EH (cell line): ENCODE measurements at regions not wholly inside any gene's neighbourhood (a gene's known extent, or its start where the extent isn't known, plus 50 kb on each side); places are given as distances from the start of the nearest gene placed in this dataset.

Experiments
- DNase-seq: peaks from one replicate; pipeline ENCODE4 v3.0.0-alpha.2; 2015; ENCODE audit warnings: low read depth

DNA sequence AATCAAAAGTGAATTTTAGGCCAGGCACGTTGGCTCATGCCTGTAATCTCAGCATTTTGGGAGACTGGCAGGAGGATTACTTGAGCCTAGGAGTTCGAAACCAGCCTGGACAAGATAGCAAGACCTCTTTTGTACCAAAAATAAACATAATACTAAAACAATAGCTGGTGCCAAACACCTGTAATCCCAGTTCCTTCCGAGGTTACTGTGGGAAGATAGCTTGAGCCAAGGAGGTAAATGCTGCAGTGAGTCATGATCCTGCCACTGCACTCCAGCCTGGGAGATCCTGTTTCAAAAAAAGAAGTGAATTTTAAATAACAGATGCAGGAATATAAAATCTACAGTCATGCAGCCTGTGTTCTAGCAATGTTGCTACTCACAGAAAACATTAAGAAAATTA, 488.3 kb downstream of the PPARGC1A start:
- no peak for DNase-seq

DNA sequence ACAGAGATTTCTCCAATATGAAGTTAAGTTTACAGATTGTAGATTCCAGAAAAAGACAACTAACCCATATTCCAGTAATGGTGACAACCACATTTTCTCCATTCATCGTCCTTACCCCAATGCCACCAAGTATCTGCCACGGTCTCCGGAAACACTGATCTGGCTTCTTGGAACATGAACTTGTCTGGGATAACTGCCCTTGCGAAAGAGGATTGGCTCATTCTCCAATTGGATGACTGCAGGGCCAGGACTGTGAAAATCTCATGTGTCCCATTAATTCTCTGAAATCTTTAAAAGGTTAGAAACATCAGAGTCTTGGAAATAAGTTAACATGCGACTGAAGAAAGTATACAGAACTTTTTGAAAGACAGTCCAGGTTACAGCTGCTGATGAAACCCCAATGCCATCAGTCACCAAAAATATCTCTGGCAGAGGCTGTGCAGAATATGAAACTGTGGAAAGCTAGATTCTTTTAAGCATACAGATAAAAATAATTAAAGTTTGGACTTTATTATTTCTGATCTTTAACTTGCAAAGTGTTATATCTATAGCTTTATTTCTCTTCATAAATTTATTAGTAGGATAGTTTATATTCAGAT, 496.9 kb downstream of the PPARGC1A start:
- DNase-seq, result no peak

DNA sequence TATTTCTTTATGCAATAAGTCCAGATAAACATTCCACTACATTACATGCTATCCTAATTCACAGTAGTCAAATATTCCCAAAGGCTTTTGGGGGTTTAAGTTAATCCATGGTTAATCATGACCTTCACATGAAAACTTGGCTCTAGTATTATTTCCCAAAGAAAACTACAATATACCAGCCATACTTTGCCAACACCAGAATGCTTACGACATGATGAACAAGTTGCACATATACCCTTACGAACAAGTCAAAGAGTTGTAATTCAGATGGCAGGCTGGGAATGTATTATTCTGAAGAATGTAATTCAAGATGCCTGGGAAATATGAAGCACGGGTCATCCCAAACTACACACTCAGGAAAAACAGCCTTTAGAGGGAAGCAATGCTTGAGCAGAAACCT, 499.6 kb downstream of the PPARGC1A start:
- DNase-seq, result no peak

DNA sequence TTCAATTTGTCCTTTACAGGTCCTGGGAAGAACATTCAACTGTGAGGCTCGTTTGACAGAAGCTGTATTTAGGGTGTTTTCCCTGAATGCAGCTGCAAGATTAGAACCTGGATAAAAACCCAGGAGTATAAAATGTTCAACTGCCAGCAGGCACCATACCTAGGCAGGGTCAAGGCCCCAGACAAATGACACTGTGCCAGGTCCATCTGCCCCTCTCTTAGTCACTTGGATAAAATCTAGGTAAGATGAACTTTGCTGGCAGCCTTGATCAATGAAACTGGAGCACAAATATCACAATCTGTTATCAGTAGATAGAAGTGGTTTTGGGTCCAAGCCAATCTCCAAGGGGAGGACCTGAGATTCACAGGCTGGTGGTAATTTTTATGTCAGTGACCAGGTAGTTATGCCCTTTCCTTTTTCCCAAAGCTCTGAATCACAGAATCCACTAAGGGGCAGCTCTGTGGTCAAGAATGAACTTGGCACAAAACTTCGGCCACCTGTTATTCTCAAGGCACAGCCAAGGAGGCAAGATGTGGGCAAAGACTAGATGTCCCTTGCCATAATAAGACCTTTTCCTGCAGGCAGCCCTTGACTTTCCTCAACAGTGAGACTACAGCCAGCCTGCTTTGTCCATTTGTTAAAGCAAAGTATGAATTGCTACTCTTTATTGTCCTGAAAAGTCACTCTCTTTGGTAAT, 501.0 kb downstream of the PPARGC1A start:
- no peak for DNase-seq

DNA sequence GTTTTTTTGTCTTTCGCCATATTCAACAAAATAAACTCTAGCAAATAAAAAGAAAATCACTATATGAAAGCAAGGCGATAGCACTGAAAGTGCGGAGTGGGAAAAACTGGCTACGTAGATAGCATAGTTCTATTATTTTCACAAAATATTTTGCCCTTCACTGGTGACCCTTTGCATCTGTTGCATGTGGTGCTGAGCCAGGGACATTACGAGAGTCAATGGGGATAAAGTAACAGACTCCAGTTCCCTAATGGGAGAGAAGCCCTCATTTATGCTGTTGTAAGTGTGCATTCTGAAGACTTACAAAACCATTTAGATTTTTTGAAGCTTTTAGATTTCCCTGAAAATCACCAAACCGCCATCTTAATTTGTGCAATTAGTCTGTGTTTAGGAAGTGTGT, 501.6 kb downstream of the PPARGC1A start:
- no peak for DNase-seq

DNA sequence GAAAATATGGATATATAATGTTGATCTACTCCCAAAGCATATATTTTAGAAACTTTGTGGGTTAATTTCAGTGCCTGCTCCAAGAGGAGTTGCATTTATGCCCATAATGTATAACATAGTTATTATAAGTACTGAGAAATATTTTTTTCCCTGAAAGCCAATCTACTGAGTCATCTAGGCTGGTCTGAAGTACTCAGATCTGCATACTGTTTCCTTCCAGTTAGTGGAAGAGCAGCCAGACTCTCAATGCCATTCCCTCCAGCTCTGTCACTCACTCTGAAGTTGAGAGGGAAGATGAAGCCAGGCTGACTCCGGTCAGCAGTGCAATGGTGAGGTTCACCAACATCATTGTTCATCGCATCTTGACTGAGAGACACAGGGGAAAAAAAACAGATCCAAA, 505.1 kb downstream of the PPARGC1A start:
- no peak for DNase-seq

DNA sequence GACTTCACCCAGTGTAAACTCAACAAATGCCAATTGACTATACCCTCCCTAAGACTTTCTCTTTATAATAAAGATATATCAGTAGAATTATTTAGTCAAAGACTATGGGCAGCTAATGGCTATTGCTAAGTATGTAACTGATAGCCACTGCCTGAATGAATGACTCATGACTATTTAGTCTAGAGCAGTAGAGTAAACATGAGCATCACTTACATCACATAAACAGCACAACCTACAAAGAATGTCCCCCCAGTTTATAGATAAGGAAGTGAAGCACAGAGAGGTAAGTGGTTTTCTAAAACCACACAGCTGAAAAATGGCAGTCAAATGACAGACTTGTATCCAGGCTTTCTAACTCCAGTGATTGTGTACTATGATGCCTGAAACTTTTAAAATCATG, 507.0 kb downstream of the PPARGC1A start:
- DNase-seq, result no peak

DNA sequence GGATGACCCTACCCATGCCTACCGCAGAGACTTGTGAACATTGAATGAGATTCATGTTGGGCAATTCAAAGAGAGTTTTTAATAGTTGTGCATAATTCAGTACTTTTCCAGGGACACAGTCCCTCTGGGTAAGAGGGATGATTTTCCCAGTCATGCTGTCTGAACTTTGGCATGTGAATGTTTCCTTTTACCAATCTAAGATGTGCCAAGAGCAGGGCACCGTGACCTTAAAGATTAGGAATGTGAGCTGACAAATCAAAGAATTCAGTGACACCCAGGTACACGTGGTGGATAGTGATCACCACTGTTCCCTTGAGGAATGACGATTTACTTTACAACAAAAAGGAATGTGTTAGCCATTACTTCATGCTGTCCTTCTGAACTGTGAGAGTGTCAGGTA, 515.6 kb downstream of the PPARGC1A start:
- no peak for DNase-seq

DNA sequence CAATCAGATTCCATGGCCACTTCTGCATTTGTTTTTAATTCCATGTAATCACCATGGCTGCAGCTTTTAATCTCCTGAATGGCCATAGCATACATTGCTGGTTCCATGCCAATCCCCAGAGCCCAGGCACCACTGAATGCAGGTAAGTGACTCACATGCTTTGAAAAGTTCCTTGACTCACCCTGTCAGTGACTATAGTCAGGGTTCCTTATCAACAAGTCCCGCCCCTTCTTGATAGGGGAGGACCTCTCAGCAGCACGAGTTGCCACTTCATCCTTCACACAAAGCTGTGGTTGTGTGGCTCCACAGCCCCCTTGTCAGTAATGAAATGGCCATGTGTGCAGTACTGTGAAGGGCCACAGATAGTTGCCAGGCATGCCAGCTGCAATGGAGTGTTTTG, 516.6 kb downstream of the PPARGC1A start:
- no peak for DNase-seq

DNA sequence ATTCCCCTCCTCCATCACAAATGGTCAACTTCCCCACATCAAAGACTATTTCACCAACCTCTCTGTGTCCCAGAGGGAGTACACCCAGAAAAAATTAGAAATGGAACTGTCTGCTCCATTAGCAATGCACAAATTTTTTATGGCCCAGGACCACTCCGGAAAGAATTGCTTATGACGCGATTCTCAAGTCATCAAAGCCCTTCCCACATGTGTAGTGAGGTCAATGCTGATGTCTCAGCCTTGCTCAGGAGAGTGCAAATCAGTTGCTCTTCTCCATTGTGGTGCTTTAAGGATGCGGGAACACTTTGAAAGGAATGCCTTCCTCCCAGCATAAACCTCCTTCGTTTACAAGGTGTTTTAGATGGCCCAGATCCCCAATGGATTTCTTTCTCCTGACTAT, 518.3 kb downstream of the PPARGC1A start:
- no peak for DNase-seq

DNA sequence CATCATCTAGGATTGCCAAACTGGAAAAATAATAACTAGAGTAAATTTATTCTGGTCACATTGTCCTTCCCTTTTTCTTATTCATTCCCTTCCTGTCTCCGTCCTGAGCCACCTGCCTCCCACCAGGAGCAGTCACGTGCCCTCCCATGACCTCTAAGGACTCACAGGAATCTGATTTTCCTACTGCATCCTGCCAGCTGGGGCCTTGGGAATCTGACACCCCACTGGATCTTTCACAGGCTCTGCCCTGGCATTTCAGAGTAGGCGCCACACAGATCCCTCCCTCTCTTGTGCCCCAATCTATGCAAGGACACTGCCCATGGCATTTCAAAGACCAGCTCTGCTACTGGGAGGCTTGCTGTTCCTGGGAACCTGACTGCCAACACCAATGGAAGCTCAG, 520.5 kb downstream of the PPARGC1A start:
- DNase-seq, result no peak

DNA sequence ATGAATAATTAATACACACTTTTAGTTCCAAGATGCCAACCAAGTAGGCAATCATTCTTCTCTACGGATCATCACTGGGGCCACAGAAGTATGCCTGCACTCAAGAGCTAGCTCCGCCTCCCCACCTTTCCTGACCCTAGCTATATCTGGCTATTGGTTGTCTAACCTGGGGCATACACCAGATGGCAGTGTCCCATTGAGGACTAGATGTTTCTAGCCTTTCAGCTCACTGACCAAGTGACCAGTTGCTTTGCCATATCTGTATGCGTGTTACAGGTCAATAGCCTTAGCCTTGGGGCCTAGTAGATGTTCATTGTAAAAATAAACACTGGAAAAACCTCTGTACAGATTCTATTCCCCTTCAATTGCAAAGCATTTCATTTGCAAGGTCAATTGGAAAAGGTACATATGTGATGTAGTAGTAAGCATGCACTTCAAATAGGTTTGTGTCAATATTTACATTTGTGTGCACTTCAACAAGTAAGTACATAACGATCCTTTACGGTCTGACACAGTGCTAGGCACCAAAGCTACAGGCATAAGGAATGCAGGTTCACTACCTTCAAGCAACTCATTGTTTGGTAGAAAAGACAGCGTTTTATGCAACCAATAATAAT, 521.7 kb downstream of the PPARGC1A start:
- DNase-seq, result no peak

DNA sequence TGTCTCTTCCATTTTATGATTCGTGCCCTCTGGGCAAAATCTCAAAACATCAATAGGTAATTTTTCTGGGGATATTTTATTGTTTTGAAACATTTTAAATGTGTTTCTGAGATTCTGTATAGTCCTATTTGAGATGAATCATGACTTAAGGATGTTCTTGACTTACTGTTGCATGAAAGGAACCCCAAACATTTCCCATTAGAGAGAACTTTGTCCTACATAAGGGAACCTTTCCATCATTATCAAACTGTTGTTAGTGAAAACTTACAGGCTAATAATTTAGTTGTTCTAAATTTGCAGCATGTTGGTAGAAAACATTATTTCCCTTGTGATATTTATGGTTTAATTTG, 523.3 kb downstream of the PPARGC1A start:
- no peak for DNase-seq

DNA sequence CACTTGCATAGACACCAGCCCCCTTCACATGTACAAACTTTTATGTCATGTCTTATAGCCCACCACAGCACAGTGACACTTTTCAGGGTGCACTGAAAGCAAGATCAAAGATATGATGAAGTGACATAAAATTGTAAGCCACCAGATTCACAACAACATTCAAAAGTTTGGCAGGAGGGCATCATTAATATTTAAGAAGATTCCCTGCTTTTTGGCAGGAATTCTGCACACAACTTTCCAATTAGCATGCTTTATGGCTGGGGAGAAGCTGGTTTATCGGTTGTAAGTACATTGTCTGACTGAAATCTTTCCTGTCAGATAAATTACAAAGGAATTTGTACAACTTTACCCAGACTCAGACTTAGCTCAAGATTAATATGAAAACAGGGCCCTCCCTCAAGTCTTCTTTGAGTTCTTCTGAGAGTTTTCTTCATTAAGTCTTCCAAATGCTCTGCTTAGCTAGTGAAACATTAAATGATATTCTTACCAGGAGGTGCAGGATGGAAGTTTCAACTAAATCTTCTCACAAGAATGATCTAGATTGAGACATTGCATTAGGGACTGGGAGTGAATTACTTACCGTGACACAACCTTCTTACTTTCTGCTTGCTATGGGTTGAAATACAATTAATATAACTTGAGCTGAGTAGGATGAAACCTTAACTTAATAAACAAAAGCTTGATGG, 523.8 kb downstream of the PPARGC1A start:
- DNase-seq, result no peak

DNA sequence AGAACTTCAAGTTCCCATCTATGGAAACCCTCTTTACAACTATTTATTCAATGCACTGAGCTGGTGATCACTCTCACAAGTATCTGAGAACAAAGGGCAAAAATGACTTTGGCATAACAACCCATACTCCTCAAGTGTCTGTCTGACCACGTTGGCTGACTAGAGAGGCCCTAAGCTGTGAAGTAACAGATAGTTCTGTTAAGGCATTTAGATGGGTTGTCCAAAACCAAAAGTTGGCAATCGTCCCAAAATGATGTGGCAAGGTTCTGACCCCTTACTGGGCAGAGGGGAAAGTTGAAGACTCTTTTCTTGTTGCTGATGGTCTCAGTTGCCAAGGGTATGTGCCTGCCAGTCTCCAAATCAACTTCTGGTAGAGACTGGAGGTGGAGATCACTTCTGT, 524.8 kb downstream of the PPARGC1A start:
- DNase-seq, result no peak

DNA sequence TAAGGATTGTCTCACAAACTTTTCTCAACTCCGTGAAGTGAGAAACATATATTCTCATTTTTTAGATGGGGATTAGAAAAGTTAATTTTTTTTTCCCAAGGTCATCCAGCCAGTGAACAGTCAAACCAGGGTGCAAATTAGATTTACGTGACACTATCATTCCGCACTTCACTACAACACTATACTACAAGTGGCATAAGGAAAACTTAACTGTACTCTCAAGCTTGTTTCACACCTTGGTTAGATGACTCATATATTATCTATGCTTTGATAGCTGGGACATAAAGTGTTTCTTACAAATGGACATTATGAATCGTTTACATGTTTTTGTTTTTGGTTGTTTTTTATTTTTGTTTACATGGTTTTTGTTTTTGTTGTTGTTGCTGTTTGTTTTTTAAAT, 525.7 kb downstream of the PPARGC1A start:
- DNase-seq, result no peak

DNA sequence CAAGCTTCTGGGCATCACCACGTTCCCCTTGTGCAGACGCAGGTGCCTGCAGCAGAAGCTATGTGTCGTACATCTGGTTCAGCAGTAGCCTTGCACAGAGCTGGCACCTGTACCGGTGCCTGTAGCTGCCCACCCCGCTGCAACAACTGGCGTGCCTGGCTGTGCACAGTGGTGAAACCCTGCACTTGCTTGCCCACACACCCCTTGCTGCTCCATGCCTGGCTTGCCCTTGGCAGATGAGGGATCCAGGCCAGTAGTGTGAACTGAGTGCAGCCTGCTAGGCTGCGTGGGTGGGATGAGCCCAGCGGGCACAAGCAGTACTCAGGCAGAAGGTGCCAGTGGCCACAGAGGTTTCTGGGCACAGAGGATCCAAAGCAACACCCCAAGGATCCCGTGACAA, 528.4 kb downstream of the PPARGC1A start:
- no peak for DNase-seq

DNA sequence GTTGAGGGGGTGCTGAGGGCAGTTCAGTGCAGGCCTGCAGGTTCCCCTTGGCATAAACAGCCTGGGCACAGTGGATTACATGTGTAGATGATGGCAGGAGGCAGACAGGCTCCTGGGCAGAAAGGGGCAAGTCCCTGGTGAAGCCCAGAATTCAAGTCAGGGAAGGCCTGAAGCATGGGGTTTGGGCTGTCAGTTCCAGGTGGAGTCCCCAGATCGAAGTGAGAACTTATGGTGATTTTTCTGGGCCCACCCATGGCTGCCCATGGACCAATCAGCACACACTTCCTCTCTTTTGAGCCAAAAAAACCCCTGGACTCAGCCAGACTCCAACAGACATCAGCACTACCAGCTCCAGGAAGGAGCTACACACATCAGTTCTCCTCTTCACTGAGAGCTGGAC, 529.1 kb downstream of the PPARGC1A start:
- DNase-seq, result no peak

DNA sequence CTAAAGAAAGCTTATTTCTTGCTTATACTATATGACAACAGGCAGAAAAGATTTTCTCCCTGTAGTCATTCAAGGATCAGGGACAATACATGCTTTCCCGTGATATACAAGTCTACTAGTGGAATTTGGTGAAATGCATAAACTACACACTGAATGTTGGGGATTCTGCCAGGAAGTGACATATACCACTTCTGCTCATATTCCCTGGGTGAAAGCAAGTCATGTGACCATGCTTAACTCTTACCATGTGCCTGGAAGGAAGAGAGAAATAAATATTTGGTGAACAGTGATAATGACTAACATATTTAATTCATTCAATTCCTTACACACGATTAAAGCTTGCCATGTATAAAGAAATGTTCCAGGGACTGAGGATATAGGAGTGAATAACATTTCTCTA, 534.6 kb downstream of the PPARGC1A start:
- no peak for DNase-seq

DNA sequence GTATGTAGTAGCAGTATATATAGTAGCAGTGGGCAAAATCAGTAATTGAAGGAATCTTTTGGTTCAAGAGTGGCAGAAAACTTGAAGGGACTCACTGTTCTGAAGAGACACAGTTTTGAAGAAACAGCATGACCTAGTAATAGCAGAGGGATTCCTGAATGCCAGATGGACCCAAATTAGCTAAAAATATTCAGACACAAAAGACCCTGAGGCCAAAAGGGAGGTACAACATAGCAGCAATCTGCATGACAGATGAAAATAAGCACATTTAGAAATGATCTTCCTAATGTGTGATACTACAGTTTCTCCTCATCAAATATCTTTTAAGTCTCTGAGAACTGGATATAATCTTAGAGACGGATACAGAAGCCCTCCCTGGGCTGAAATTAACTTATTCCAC, 536.6 kb downstream of the PPARGC1A start:
- DNase-seq, result no peak

DNA sequence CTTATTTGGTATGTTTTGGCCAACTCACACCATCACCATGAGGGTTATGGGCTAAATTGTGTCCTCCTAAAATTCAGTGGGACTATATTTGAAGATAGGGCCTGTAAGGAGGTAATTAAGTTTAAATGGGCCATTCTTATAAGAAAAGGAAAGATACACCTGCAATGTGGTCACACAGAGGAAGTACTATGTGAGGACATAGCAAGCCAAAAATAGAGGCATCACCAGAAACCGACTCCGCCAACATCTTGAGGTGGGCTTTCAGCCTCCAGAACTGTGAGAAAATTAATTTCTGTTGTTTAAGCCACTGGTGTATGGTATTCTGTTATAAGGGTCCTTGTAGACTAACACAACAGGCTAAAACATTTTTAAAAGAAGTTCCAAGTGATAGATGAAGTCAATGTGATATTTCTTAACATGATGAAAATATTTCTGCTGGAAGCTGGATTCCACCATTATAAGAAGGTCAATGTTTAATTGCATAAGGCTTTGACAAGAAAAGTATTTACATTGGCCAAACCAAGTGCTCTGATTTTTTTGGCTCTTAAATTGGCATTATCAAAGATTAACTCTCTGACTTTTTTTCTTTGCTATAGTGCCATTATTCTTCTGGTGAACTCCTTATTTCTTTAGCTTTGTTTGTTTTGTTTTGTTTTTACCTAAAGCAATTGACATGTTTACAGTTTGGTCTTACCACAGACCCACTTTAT, 540.9 kb downstream of the PPARGC1A start:
- no peak for DNase-seq

DNA sequence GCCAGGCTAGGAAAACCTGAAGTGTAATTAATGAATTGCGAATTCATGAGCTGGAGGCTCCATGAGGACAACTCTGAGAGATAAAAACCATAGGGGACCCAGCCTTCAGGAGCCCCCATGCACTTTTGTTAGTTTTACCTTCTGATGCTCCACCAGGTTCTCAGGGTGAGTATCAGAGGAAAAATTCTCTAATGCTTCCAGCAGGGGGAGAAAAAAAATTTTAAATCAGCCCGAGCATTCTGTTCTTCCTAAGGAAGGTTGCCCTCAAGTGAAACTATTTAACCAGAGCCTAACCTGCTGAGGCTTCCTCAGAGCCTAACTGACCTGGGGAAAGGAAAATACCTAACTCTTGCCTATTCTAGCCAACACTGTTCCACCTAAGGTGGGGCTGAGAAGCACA, 552.6 kb downstream of the PPARGC1A start:
- no peak for DNase-seq
